IMR-90 (cell line): ENCODE measurements at regions not wholly inside any gene's neighbourhood (a gene's known extent, or its start where the extent isn't known, plus 50 kb on each side); places are given as distances from the start of the nearest gene placed in this dataset.

ENCODE experiments used
- CEBPB ChIP-seq: IDR thresholded peaks from 2 replicates; pipeline ENCODE4 v1.6.1; 2012; ENCODE audit warnings: low read depth, low read length, improper control_type of control experiment
- CHD1 ChIP-seq: IDR thresholded peaks from 2 replicates; pipeline ENCODE4 v1.6.1; 2012; ENCODE audit warnings: low read depth, low read length, improper control_type of control experiment
- FOS ChIP-seq: fragments of 150-350 bp; IDR thresholded peaks from 2 replicates; pipeline ENCODE4 v1.6.1; 2016; ENCODE audit warnings: low read depth, low read length
- MAFK ChIP-seq: IDR thresholded peaks from 2 replicates; pipeline ENCODE4 v1.6.1; 2012; ENCODE audit warnings: low read depth, low read length, improper control_type of control experiment
- MXI1 ChIP-seq: IDR thresholded peaks from 2 replicates; pipeline ENCODE4 v1.6.1; 2012; ENCODE audit warnings: low read depth, mild to moderate bottlenecking, low read length, moderate library complexity, borderline replicate concordance
- NFE2L2 ChIP-seq: fragments of 150-350 bp; IDR thresholded peaks from 2 replicates; pipeline ENCODE4 v1.6.1; 2016; ENCODE audit warnings: low read depth, mild to moderate bottlenecking, low read length
- POLR2A ChIP-seq: IDR thresholded peaks from 2 replicates; pipeline ENCODE4 v1.6.1; 2012; ENCODE audit warnings: mild to moderate bottlenecking, low read depth, low read length
- RAD21 ChIP-seq: IDR thresholded peaks from 2 replicates; pipeline ENCODE4 v1.6.1; 2012; ENCODE audit warnings: low read length, improper control_type of control experiment
- SMC3 ChIP-seq: fragments of 150-350 bp; IDR thresholded peaks from 2 replicates; pipeline ENCODE4 v1.6.1; 2016; ENCODE audit warnings: low read depth, mild to moderate bottlenecking, antibody characterized with exemption, low read length, moderate library complexity
- TF ChIP-seq, protein P1 (sequence below): conservative IDR thresholded peaks from 2 replicates; pipeline ENCODE4 v1.5.1; 2012; ENCODE audit warnings: mild to moderate bottlenecking, low read depth, low read length, improper control_type of control experiment
- TF ChIP-seq, protein P2 (sequence below): fragments of 150-350 bp; IDR thresholded peaks from 2 replicates; pipeline ENCODE4 v1.6.1; 2017; ENCODE audit warnings: mild to moderate bottlenecking, antibody characterized with exemption, low read length, low read depth

DNA sequence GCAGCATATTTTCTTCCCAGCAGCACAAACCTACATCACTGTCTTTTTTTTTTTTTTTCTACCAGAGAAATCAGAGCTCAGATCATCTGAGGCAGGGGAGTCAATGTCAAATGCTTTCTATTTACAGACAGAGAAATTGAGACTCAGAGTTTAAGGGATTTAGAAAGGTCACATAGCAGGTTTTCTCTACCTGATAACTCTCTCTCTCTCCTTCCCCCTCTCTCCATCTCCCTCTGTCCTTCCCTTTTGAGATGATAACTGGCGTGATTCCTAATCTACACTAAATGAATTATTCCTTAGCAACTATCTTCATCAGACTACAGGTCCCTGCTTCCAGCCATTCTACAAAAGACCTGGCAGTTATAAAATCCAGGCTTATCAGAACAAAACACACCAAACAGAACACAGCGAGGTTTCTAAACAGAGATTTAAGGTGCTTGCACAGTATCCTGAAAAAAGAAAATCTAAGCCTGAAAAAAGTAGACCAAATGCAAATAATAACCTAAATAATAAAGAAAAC lies 161.6 kb upstream of the PKDCC start:
- TF ChIP-seq, protein P1, sequence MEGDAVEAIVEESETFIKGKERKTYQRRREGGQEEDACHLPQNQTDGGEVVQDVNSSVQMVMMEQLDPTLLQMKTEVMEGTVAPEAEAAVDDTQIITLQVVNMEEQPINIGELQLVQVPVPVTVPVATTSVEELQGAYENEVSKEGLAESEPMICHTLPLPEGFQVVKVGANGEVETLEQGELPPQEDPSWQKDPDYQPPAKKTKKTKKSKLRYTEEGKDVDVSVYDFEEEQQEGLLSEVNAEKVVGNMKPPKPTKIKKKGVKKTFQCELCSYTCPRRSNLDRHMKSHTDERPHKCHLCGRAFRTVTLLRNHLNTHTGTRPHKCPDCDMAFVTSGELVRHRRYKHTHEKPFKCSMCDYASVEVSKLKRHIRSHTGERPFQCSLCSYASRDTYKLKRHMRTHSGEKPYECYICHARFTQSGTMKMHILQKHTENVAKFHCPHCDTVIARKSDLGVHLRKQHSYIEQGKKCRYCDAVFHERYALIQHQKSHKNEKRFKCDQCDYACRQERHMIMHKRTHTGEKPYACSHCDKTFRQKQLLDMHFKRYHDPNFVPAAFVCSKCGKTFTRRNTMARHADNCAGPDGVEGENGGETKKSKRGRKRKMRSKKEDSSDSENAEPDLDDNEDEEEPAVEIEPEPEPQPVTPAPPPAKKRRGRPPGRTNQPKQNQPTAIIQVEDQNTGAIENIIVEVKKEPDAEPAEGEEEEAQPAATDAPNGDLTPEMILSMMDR, result no peak
- no peak for TF ChIP-seq POLR2A
- TF ChIP-seq CEBPB, result no peak
- no peak for TF ChIP-seq MAFK
- TF ChIP-seq, protein P2, sequence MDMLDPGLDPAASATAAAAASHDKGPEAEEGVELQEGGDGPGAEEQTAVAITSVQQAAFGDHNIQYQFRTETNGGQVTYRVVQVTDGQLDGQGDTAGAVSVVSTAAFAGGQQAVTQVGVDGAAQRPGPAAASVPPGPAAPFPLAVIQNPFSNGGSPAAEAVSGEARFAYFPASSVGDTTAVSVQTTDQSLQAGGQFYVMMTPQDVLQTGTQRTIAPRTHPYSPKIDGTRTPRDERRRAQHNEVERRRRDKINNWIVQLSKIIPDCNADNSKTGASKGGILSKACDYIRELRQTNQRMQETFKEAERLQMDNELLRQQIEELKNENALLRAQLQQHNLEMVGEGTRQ, result no peak
- TF ChIP-seq CHD1, result no peak
- TF ChIP-seq RAD21, result no peak
- no peak for TF ChIP-seq FOS
- TF ChIP-seq SMC3, result no peak
- no peak for TF ChIP-seq NFE2L2
- no peak for TF ChIP-seq MXI1
